GM21723 (cell line): ENCODE measurements at regions not wholly inside any gene's neighbourhood (a gene's known extent, or its start where the extent isn't known, plus 50 kb on each side); places are given as distances from the start of the nearest gene placed in this dataset.

Experiments used
- ATAC-seq: cut with Tn5 transposase; IDR thresholded peaks from one replicate; pipeline ENCODE4 v1.9.1; 2021; ENCODE audit warnings: mild to moderate bottlenecking, moderate library complexity; ENCODE audit not compliant: unreplicated experiment

DNA sequence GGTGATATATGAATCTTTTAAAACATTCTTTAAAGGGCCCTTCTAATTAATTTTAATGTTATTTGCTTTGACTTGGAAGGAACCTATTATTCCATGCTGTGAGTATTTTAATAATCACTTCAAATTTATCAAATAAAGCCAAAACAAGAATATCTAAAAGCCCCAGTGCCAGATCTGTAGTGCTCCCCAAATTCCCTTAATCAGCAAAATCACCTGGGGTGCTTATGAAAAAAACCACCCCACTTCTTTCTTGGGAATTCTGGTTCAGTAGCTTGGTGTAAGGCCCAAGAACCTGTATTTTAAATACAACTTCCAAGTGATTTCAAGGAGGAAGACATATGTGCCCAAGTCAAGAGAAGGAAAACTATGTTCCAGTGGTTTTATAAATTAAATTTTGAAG is 202.4 kb upstream of the OSR1 start:
- ATAC-seq = no peak

DNA sequence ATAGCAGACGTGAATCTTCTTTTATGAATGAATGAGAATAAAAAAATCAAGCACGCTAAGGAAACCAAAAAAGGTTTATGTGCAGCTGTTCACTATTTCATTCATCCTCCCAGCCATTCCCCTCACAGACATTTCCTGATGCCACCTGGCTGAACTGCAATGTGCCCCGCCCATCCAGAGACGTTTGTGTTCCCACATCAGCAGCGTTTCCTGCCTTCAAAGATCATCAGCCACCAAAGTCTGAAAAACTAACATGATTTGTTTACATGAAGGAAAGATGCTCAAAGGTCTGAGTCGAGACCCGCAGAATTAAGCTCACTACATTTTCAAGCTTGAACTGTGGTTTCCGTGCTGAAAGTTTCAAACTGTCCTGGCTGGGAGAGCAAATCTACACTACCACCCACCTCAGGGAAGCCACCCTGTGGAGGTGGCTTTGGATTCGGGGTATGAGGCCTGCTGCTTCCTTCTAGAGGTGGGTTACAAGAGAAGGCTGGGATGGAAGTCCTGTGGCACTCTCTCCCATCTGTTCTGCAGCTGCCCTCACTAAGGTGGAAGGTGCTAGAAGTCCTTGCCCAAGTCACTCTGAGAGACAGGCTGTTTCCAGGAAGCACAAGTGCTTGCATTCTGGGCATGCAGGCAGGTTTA is 201.3 kb upstream of the OSR1 start:
- ATAC-seq = no peak

DNA sequence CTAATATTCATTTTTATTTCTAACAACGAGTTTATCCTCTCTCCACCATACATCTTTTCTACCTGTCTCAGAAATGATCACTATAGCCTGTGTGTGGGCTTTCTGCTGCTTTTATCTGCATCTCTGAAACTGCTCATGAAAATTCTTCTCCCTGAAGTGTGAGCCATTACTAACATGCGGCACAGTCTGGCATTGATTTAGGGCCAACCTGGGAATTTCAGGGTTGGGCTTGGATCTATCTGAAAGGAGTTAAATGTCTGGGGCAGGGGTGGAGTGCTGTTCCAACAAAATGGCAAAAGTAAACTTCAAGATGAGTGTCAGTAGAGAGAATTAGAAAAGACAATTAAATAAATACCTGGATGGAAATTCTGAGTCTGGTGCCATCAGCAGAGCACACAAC is 198.2 kb upstream of the OSR1 start:
- ATAC-seq = no peak

DNA sequence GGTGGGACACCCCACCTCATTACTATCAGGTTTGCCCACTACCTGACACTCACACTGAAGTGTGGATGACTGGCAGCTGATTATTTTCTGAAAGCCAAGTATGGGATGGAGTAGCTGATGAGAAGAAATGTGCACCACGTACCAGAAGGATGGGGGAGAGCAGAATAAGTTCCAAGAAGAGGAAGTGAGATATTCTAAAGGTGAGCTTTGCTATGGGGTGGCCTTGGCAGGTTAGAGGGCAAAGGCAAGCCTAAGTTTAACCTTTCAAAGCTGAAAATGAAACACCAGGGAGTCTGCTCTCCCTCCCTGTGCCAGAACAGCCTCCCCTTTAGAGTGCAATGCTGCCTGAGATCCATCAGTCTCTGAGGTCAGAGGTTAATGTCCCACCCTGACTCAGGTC is 196.1 kb upstream of the OSR1 start:
- ATAC-seq = peak; percentile 65

DNA sequence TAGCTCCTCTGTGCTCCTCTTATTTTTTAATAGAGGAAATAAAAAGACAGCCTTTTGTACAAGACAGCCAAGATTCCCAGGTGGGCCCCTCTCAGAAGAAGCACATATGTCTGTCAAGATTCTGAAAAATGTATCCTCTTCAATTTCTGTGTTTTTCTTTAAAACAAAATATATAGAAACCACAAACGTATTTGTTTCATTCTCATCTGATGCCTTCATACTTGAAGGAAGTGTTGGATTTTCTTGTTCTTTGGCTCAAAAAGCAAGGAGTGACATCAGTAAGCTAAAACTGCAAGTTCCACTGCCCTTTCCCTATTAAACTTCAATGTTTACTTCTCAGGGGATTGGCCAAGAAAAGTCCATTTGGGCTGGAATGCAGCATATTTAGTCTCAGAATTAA is 193.8 kb upstream of the OSR1 start:
- no peak for ATAC-seq

DNA sequence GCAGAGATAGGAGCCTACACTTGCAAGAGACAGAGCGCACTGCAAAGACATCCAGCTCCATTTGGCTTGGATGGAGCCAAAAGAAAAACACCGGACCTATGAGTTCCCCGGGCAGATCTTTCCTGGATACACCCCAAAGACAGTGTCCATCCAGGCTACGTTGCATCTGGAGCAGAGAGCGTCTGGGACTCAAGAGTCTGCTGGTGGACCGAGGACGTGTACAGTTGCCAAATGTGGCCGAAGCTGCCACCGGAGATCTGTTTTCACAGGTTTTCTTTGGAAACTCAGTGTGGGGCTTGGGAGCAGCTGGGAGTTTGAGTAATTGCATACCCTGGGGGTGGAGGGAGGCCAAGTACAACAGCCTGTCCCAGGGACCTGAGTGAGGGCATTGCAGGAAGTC is 192.3 kb upstream of the OSR1 start:
- no peak for ATAC-seq

DNA sequence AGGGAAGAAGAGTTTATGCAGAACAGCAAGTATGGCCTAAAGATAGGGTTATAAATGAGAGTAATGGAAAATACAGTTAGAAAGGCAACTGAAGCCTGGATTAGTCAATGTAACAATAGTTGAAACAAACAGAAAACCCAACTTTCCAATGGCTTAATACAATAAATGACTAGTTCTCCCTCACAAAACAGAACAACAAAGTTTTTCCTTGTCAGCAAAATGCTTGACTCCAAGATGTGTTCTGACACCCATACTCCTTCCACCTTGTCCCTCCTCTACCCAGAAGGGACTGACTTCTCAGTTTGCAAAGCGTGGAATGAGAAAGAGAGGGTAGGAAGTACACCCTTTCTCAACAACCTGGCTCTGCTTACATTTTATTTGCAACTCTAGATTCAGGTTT is 191.4 kb upstream of the OSR1 start:
- no peak for ATAC-seq

DNA sequence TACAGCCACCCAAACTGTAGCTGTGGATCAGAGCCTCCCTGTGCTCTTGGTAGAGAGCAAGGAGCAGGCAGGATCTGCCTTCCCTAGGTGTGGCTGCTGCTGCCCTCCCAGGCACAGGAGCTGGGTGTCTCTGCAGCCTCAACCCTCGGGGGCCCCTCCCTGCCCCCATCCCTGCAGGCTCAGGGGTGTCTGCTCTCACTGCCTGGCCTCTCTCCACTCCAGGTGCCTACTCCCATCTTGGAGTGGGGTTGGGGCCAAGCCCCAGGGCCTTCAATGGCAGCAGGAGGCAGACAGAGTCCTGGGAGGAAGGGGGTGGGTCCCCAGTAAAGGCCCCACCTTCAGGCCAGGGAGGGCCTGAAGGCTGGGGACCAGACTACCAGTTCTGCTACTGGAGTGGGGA is 189.7 kb upstream of the OSR1 start:
- ATAC-seq = no peak

DNA sequence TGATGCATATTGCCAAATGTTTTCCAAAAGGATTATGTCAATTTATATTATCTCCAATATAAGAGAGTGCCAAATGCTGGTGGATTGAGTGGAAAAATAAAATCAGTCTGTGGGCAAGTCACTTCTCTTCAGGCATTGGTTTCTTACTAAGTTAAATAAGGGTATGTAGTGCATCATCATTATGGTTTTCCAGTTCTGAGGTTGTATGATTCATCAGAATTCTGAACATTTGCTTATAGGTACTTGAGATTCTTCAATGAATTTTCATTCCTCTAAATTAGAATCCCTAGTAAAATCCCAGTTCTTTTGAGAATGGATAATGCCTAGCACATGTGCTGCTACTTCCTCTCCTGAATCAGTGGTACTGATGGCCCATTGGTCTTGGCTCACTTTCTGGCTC is 188.9 kb upstream of the OSR1 start:
- no peak for ATAC-seq

DNA sequence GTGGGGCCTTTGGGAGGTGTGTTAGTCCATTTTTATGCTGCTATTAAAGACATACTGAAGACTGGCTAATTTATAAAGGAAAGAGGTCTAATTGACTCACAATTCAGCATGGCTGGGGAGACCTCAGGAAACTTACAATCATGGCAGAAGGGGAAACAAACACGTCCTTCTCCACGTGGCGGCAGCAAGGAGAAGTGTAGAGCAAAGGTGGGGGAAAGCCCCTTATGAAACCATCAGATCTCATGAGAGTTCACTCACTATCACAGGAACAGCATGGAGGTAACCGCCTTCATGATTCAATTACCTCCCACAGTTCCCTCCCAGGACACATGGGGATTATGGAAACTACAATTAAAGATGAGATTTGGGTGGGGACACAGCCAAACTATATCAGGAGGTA is 187.1 kb upstream of the OSR1 start:
- peak; percentile 51 for ATAC-seq

DNA sequence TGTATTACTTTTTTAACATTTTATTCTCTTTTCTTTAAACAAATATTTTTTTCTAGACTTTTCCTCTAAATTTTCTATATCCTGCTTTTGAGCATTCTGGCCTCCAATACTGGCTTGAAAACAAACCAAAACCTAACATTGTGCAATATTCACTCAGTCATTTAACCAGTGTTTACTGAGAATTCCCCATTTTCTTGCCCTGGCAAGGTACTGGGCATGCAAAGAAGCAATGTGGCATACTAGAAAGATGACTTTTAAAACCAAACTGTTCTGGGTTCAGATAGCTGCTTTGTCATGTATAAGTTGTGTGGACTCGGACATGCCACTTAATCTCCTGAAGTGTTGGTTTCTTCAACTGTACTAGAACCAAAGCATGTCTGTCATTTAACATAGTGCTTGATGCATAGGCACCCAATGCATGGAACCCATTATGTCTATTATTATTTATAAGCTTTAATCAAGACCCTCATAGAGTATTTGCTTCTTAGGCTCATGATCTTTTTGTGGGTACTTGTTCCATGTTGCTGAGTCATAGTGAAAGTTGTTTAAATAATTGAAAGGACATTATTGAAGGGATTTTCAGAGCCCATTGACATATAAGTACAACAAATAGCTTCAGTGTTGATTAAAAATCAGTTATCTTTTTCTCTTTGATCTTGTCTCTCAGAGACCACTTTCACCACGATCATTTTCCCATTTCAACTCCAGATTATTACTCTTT is 185.4 kb upstream of the OSR1 start:
- no peak for ATAC-seq

DNA sequence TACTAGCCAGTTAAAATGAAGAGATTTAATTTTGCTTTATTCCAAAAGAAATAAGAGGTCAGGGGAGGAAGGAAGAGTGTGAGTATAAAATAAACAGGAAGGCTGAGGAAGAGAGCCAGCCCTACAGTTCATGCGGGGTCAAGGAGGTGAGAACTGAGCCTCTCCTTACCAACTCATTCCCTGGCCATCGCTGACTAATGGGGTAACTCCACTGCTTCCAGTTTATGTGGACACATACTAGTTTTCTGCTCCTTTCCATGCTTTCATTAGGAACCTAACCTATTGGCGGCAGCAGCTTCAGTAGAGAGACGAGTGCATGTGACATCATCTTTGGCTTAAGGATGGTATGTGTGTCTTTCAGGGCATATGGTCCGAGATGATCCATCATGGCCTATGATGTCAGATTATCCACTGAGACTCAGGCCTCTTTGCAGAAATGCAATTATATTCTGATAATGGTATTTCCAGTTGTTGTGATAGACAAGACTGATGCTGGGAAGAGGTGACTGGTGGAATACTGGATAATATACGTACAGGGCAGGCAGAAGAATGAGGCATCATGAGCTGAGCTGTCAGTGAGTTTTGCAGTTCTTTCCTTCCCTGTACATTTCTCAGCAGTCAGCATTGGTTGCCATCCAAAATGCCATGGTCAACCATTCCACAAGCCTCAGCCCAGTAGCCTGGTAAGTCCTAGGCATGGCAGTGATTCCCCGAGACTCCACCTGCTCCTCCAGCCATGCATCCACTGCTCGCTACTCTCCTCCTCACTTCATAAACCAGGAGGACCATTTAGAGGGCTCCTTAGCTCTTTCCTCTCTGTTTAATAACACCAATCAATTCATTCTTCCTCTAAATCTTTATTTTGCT is 184.6 kb upstream of the OSR1 start:
- ATAC-seq = no peak

DNA sequence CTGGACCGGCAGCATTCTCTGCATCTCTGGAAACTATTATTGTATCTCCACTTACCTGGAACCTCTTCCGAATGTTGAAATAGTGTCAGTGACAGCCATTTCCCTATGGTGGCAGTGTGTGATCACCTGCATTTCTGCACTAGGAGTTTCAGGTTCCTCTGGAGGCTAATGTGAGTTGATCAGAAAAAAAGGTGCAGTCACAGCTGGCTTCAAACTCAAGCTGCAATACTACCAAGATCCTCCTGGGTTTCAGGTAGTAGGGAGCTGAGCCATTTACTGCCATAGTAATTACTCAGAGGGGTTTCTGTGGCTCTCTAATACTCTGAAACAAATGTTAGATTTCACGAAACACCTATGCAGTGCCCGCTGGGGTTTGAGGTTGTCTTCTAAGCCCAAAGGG is 183.5 kb upstream of the OSR1 start:
- ATAC-seq = no peak

DNA sequence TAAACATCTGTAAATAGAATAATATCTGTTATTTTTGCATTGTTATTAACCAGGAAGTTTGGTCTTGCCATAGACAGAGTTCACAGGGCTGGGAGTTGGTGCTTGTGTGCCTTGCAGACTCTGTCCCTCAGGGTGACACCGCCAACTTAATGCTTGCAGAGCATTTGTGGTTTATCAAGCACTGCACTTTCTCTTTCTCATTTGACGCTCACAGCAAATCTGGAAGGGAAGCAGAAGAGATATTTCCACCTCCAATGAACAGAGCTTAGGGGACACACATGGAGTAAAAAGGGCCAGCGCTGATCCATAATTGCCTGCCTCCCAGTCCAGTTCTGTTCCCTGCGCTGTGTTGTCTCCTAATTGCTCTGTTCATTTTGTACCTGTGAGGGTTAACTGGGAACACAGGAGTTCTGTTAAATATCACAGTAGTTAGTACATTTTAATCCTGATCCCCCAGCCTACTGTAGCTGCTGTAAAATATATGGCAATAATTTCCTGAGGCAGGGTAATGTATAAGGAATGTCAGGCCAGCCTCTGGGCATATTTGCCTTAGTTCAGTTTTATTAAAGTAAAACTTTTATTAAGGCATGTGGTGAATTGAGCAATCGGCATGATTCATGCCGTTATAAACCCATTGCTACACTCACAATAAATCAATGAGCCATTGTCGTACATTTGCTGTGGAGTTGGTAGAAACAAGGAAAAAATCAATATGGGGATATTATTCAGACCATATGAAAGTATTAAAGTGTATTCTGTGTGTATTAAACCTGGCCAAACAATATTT is 182.5 kb upstream of the OSR1 start:
- ATAC-seq = no peak

DNA sequence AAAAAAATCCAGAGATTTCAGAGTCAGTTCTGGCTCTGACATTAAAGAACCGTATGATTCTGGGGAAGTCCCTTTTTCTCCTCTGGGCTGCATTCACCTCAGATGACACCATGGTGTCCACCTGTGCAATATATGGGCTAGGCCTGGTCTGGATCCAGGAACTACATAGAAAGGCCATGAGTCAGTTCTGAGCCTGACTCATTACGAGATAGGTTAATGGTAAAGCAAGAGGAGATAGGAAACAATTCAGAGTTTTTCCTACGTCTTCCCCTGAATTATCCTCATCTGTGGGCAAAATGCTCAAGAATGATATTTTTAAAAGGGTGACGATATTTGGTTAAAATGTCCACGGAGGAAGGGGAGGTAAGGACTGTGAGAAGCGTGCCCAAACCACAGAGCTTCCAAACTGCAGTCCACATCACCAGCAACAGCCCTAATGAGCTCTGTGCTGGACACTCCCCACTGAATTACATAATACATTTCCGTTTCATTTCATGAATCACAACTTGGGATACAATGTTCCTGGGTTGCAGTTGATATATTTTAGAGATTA is 180.1 kb upstream of the OSR1 start:
- no peak for ATAC-seq

DNA sequence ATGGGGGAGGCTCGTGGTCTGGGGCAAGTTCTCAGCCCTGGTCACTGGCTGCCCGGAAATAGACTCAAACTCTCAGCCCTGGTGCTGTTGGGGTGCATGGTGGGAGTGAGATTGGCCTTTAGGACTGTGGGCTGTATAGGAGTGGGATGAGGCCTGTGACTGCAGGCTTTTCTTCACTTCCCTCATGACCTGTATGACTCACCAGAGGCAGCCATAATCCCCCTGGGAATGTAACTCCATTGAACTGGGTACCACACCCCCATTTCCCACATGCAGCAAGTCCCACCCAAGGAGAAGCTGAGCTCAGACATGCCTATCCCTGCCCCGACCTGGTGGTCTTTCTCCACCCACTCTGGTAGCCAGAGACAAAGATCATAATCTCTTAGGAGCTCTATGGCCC is 177.7 kb upstream of the OSR1 start:
- no peak for ATAC-seq

DNA sequence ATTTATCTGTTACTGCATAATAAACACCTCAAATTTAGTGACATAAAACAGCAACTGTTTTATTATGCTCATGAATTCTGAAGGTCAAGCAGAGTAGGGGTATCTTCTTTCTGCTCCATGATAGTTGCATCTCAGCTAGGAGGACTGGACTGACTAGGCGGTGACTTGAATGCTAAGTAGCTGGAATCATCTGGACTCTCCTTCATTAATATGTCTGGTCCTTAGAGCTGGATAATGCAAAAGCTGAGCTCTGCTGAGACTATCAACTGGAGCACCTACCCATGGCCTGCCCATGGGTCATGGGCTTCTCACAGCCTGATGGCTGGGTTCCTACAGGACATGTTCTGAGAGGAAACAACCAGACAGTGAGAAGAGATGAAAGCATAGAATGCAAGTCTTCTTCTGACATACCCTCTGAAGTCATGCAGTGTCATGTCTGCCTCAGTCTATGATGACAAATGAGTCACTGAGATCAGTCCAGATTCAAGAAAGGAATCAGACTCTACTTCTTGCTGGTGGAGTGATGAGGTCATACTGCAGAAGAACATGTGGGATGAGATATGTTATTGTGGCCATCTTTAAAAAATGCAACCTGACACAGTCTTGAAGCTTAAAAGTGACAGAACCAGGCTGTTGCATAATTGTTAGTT is 174.2 kb upstream of the OSR1 start:
- no peak for ATAC-seq

DNA sequence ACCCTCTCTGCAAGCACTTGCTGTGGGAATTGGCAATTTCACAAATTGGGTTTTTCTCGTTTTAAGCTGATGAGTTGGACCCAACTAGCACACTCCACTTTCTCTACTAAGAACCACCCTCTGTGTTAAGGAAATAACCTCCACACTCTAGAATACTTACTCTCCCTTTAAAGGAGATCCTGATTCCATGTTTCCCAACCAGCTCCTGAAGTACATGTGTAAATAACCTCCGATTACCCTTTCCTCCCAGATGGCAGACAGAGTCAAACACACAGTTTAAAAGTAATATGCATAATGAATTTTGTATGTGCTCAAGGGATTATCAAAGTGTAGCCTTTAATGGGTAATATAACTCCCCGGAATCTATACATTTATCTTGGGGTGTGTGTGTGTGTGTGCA is 171.3 kb upstream of the OSR1 start:
- ATAC-seq = no peak

DNA sequence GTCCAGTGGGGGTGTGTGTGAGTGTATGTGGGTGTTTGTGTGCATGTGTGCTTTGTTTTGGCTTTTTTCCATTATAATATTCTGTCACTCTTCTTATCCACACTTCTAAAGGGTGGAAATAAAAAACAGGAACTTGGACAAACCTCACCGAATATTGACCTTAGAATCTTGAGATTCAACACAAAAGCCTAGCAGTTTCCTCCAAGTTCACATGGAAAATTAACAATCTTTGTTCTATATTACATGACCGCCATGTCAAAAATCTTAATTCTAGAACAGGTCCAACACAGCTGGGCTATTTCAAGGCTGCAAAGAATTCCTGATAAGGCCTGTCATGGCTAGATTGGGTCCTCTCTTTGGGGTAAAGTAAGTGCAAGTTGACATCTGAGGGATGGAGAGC is 169.3 kb upstream of the OSR1 start:
- no peak for ATAC-seq

DNA sequence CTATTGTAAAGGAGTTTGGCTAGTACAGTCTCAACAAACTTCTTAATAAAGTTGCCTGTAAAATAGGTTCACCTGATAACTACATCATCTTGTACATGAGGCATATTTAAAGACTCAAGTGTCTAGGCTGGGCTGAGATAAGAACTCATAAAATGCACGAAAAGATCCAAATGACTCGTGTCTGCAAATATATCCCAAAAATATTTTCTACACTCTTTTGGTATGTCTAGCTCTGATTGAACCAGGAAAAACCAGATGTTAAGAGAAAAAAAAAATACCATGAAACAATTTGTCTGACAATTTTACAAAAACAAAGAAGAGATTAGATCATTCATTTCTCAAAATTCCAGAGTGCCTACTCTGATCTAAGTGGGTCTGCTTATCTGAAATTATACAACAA is 166.9 kb upstream of the OSR1 start:
- no peak for ATAC-seq
